ENCODE measurements at regions not wholly inside any gene's neighbourhood (a gene's known extent, or its start where the extent isn't known, plus 50 kb on each side); places are given as distances from the start of the nearest gene placed in this dataset.

- Mint-ChIP-seq H3K4me1 (ENCODE audit: low read depth) (peaks cover 52% of the 10 kb centered on the region), H3K27me3 (ENCODE audit: insufficient read depth) (no peaks in the 10 kb centered on the region; the same call in 1 of the 2 replicates), H3K9me3 (peaks cover 19% of the 10 kb centered on the region), H3K27ac (no peak overlapping the region; the same call in 1 of the 2 replicates), H3K4me3 (no peak overlapping the region), H3K36me3 (ENCODE audit: low read depth) (peaks cover 22% of the 10 kb centered on the region)
- DNase-seq = peak; percentile 5
- no peak for TF ChIP-seq CTCF (IDR thresholded peaks at IDR 0.05)
These were observed 450.0 kb downstream of the PMP22 start for GRCh38 chr17:14815079-14815478.

- no peak overlapping the region for H3K4me3 Mint-ChIP-seq
- no peak overlapping the region for H3K27ac Mint-ChIP-seq
- H3K4me1 Mint-ChIP-seq (ENCODE audit: low read depth) = peaks cover 42% of the 10 kb centered on the region
- no peak for DNase-seq
- H3K9me3 Mint-ChIP-seq = peaks cover 16% of the 10 kb centered on the region
- peaks cover 22% of the 10 kb centered on the region for H3K36me3 Mint-ChIP-seq (ENCODE audit: low read depth)
- H3K27me3 Mint-ChIP-seq (ENCODE audit: insufficient read depth) = no peaks in the 10 kb centered on the region
- TF ChIP-seq CTCF (IDR thresholded peaks at IDR 0.05) = peak; percentile 48
These were observed 451.3 kb downstream of the PMP22 start for GRCh38 chr17:14813649-14814370.

GRCh38 chr17:14808425-14808824 is 456.7 kb downstream of the PMP22 start:
- no peak for TF ChIP-seq CTCF (IDR thresholded peaks at IDR 0.05)
- Mint-ChIP-seq H3K36me3 (ENCODE audit: low read depth) (no peaks in the 10 kb centered on the region), H3K27ac (no peak overlapping the region), H3K9me3 (peaks cover 9% of the 10 kb centered on the region; the same call in 1 of the 2 replicates), H3K4me1 (ENCODE audit: low read depth) (peaks cover 27% of the 10 kb centered on the region), H3K4me3 (no peak overlapping the region), H3K27me3 (ENCODE audit: insufficient read depth) (no peaks in the 10 kb centered on the region; the same call in 1 of the 2 replicates)
- no peak for DNase-seq

GRCh38 chr17:14805348-14805747 is 459.8 kb downstream of the PMP22 start:
- no peak for DNase-seq
- peaks cover 20% of the 10 kb centered on the region for H3K9me3 Mint-ChIP-seq
- H3K4me1 Mint-ChIP-seq (ENCODE audit: low read depth) = peaks cover 16% of the 10 kb centered on the region
- no peak for TF ChIP-seq CTCF (IDR thresholded peaks at IDR 0.05)
- H3K4me3 Mint-ChIP-seq = no peak overlapping the region
- H3K27ac Mint-ChIP-seq = no peak overlapping the region
- H3K36me3 Mint-ChIP-seq (ENCODE audit: low read depth) = peaks cover 5% of the 10 kb centered on the region; the same call in 1 of the 2 replicates
- H3K27me3 Mint-ChIP-seq (ENCODE audit: insufficient read depth) = peaks cover 3% of the 10 kb centered on the region

GRCh38 chr17:14803826-14804225 is 461.3 kb downstream of the PMP22 start:
- Mint-ChIP-seq H3K36me3 (ENCODE audit: low read depth) (peaks cover 5% of the 10 kb centered on the region; the same call in 1 of the 2 replicates), H3K27ac (peak overlapping the region; percentile 10; the same call in 1 of the 2 replicates), H3K27me3 (ENCODE audit: insufficient read depth) (peaks cover 5% of the 10 kb centered on the region), H3K4me3 (peak overlapping the region; percentile 14; the same call in 1 of the 2 replicates), H3K4me1 (ENCODE audit: low read depth) (peaks cover 16% of the 10 kb centered on the region), H3K9me3 (peaks cover 24% of the 10 kb centered on the region)
- no peak for DNase-seq
- no peak for TF ChIP-seq CTCF (IDR thresholded peaks at IDR 0.05)
